Common myeloid progenitor, CD34-positive (primary cell): ENCODE measurements at regions not wholly inside any gene's neighbourhood (a gene's known extent, or its start where the extent isn't known, plus 50 kb on each side); places are given as distances from the start of the nearest gene placed in this dataset.

Experiments used
- CTCF ChIA-PET: fragments of 350-600 bp; sonication (Branson Sonifier 250); formaldehyde crosslinking; loops from one replicate; lab custom pipeline; 2021; ENCODE audit warnings: antibody characterized with exemption; lab: Charles Lee
- POLR2A ChIA-PET: fragments of 350-600 bp; sonication (Branson Sonifier 250); formaldehyde crosslinking; loops from one replicate; lab custom pipeline; 2021; ENCODE audit warnings: antibody characterized with exemption; lab: Charles Lee
- DNase-seq, 3 donors: peaks; one replicate each; pipeline versions ENCODE4 v3.0.0 to v3.0.0-alpha.2; 2013
- H3K27ac ChIP-seq, 2 experiments: 1 replicate in 1 of 2; 2 replicates in 1 of 2; pipeline ENCODE4 v1.7.0; 2013; ENCODE audit warnings: inconsistent platforms in 2 of 2, low read length in 2 of 2, mild to moderate bottlenecking in 2 of 2, low read depth in 1 of 2, moderate library complexity in 1 of 2; ENCODE audit not compliant: severe bottlenecking in 2 of 2, insufficient read depth in 1 of 2, poor library complexity in 1 of 2
- H3K27me3 ChIP-seq, 5 experiments: replicated peaks in 2 of 5; 1 replicate in 3 of 5; 2 replicates in 2 of 5; pipeline versions ENCODE4 v1.6.1 to v1.7.0; 2013; ENCODE audit warnings: low read length in 4 of 5, mild to moderate bottlenecking in 2 of 5, moderate library complexity in 2 of 5, inconsistent platforms in 1 of 5; ENCODE audit not compliant: insufficient read depth in 5 of 5, control insufficient read depth in 4 of 5
- H3K36me3 ChIP-seq, 4 experiments: 1 replicate in 2 of 4; 2 replicates in 2 of 4; pipeline versions ENCODE4 v1.6.1 to v1.7.0; 2013; ENCODE audit warnings: low read length in 3 of 4, control low read depth in 1 of 4, mild to moderate bottlenecking in 1 of 4; ENCODE audit not compliant: control insufficient read depth in 4 of 4, insufficient read depth in 4 of 4
- H3K4me1 ChIP-seq, 4 experiments: 1 replicate in 3 of 4; 2 replicates in 1 of 4; pipeline versions ENCODE4 v1.6.1 to v1.7.1; 2013; ENCODE audit warnings: low read length in 3 of 4, mild to moderate bottlenecking in 3 of 4, control low read depth in 1 of 4, inconsistent platforms in 1 of 4, moderate library complexity in 1 of 4; ENCODE audit not compliant: control insufficient read depth in 4 of 4, insufficient read depth in 4 of 4; ENCODE audit errors: control extremely low read depth in 1 of 4
- H3K4me3 ChIP-seq, 7 experiments: 1 replicate in 4 of 7; 2 replicates in 3 of 7; pipeline versions ENCODE4 v1.5.1 to v1.7.0; 2013; ENCODE audit warnings: mild to moderate bottlenecking in 7 of 7, low read length in 6 of 7, moderate library complexity in 6 of 7, inconsistent platforms in 2 of 7, low read depth in 2 of 7, control low read depth in 1 of 7; ENCODE audit not compliant: insufficient read depth in 4 of 7, control insufficient read depth in 1 of 7; ENCODE audit errors: extremely low read depth in 1 of 7
- H3K9me3 ChIP-seq, 5 experiments: 1 replicate in 4 of 5; 2 replicates in 1 of 5; pipeline versions ENCODE4 v1.6.1 to v1.7.1; 2013; ENCODE audit warnings: low read length in 4 of 5, mild to moderate bottlenecking in 2 of 5, inconsistent platforms in 1 of 5, low read depth in 1 of 5, moderate library complexity in 1 of 5; ENCODE audit not compliant: control insufficient read depth in 4 of 5, insufficient read depth in 2 of 5; ENCODE audit errors: control extremely low read depth in 1 of 5
- WGBS: methylation state at CpG from one replicate; pipeline ENCODE4 v1.1.5; 2013; ENCODE audit not compliant: insufficient coverage; 5-methylcytosine and 5-hydroxymethylcytosine counted together

GRCh38 chr18:25734336-25734735 is 356.1 kb downstream of the SS18 start:
- H3K9me3 ChIP-seq = peaks cover 0 to 7% (median 6%) of the 10 kb centered on the region in 5 experiments
- no peaks in the 10 kb centered on the region for H3K36me3 ChIP-seq
- 83% methylated on average over 1 of the region's 2 CpGs for WGBS
- ChIA-PET POLR2A (no interaction called here), CTCF (interaction anchor here (0.7 kb wide), 1 partner anchor 705 kb away, joined by 4 read pairs; no protein-coding TSS in a partner anchor)
- H3K27ac ChIP-seq = no peak overlapping the region
- DNase-seq = no peak
- peaks cover 0 to 2% (median 0%) of the 10 kb centered on the region in 5 experiments for H3K27me3 ChIP-seq
- no peak overlapping the region for H3K4me3 ChIP-seq
- no peaks in the 10 kb centered on the region for H3K4me1 ChIP-seq

DNA sequence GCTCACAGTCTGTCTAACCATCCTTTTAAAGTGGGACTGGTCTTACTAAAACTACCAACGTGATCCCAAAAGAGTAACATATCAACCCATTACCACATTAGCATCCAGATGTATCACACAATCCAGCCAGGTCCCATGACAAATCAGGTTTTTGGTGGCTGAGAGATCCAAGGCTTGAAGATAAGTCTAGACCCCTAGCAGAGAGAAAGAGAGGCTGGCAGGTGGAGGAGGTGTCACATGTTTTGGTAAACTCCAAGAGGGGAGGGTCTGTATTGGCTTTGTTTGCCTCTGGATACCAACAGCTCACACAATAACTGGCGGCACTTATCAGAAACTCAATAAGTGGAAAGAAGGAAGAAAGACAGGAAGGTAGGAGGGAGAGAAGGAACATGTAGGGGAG is 357.6 kb downstream of the SS18 start:
- ChIA-PET POLR2A (no interaction called here), CTCF (no interaction called here)
- Histone ChIP-seq H3K4me3 (no peak overlapping the region), H3K9me3 (peaks cover 0 to 7% (median 6%) of the 10 kb centered on the region in 5 experiments), H3K27ac (no peak overlapping the region), H3K27me3 (peaks cover 0 to 2% (median 0%) of the 10 kb centered on the region in 5 experiments), H3K36me3 (no peaks in the 10 kb centered on the region), H3K4me1 (no peaks in the 10 kb centered on the region)
- DNase-seq = no peak
- WGBS = 100% methylated on average over 1 of the region's 2 CpGs

GRCh38 chr18:25729072-25729471 is 361.3 kb downstream of the SS18 start:
- Histone ChIP-seq H3K4me1 (no peaks in the 10 kb centered on the region), H3K4me3 (no peak overlapping the region), H3K27ac (no peak overlapping the region), H3K36me3 (no peaks in the 10 kb centered on the region), H3K9me3 (peaks cover 0 to 7% (median 2%) of the 10 kb centered on the region in 5 experiments), H3K27me3 (peaks cover 0 to 10% (median 0%) of the 10 kb centered on the region in 5 experiments)
- POLR2A ChIA-PET = no interaction called here
- DNase-seq = no peak
- CTCF ChIA-PET = no interaction called here
- no CpG with 5 or more reads among the region's 1 CpG for WGBS

GRCh38 chr18:25727281-25727985 is 363.0 kb downstream of the SS18 start:
- no peak overlapping the region for H3K27ac ChIP-seq
- POLR2A ChIA-PET = no interaction called here
- peaks cover 0 to 9% (median 0%) of the 10 kb centered on the region in 5 experiments for H3K27me3 ChIP-seq
- H3K36me3 ChIP-seq = no peaks in the 10 kb centered on the region
- CTCF ChIA-PET = no interaction called here
- no peak for DNase-seq
- WGBS = 72% methylated on average over 5 of the region's 5 CpGs
- H3K4me3 ChIP-seq = no peak overlapping the region
- no peaks in the 10 kb centered on the region for H3K4me1 ChIP-seq
- H3K9me3 ChIP-seq = peaks cover 0 to 9% (median 2%) of the 10 kb centered on the region in 5 experiments

GRCh38 chr18:25726298-25726697 is 364.1 kb downstream of the SS18 start:
- Histone ChIP-seq H3K27me3 (peaks cover 0 to 9% (median 0%) of the 10 kb centered on the region in 5 experiments), H3K36me3 (no peaks in the 10 kb centered on the region), H3K4me3 (no peak overlapping the region), H3K27ac (no peak overlapping the region), H3K4me1 (no peaks in the 10 kb centered on the region), H3K9me3 (peaks cover 0 to 9% (median 2%) of the 10 kb centered on the region in 5 experiments)
- ChIA-PET CTCF (no interaction called here), POLR2A (no interaction called here)
- no peak for DNase-seq
- 64% methylated on average over 7 of the region's 11 CpGs for WGBS

GRCh38 chr18:25725501-25725900 is 364.9 kb downstream of the SS18 start:
- H3K27ac ChIP-seq = no peak overlapping the region
- H3K27me3 ChIP-seq = peaks cover 0 to 9% (median 0%) of the 10 kb centered on the region in 5 experiments
- no CpG with 5 or more reads among the region's 2 CpGs for WGBS
- no peak overlapping the region for H3K4me3 ChIP-seq
- ChIA-PET POLR2A (no interaction called here), CTCF (no interaction called here)
- no peaks in the 10 kb centered on the region for H3K36me3 ChIP-seq
- no peak for DNase-seq
- no peaks in the 10 kb centered on the region for H3K4me1 ChIP-seq
- peaks cover 0 to 5% (median 0%) of the 10 kb centered on the region in 5 experiments for H3K9me3 ChIP-seq

- POLR2A ChIA-PET = no interaction called here
These were observed 365.4 kb downstream of the SS18 start for GRCh38 chr18:25724997-25725396.

More at GRCh38 chr18:25724997-25725396, 365.4 kb downstream of the SS18 start:
- CTCF ChIA-PET = no interaction called here
- no peaks in the 10 kb centered on the region for H3K4me1 ChIP-seq
- no peak overlapping the region for H3K4me3 ChIP-seq
- WGBS = 81% methylated on average over 4 of the region's 4 CpGs
- H3K9me3 ChIP-seq = peaks cover 0 to 3% (median 0%) of the 10 kb centered on the region in 5 experiments
- peaks cover 0 to 9% (median 0%) of the 10 kb centered on the region in 5 experiments for H3K27me3 ChIP-seq
- no peaks in the 10 kb centered on the region for H3K36me3 ChIP-seq
- no peak for DNase-seq
- H3K27ac ChIP-seq = no peak overlapping the region
